ENCODE measurements at regions not wholly inside any gene's neighbourhood (a gene's known extent, or its start where the extent isn't known, plus 50 kb on each side); places are given as distances from the start of the nearest gene placed in this dataset.

- Mint-ChIP-seq H3K4me1 (no peaks in the 10 kb centered on the region), H3K9me3 (peaks cover 11% of the 10 kb centered on the region), H3K27ac (no peak overlapping the region), H3K27me3 (ENCODE audit: insufficient read depth) (no peaks in the 10 kb centered on the region), H3K4me3 (no peak overlapping the region), H3K36me3 (ENCODE audit: low read depth) (no peaks in the 10 kb centered on the region)
- Histone ChIP-seq H3K4me3 (ENCODE audit: low read length) (no peak overlapping the region), H3K36me3 (ENCODE audit: control insufficient read depth, insufficient read depth, low read length) (no peaks in the 10 kb centered on the region), H3K9ac (ENCODE audit: extremely low read depth, low read length, poor library complexity, severe bottlenecking) (no peak overlapping the region), H3K27me3 (ENCODE audit: control insufficient read depth, insufficient read depth, low read length, poor library complexity, severe bottlenecking) (no peaks in the 10 kb centered on the region), H3K4me1 (ENCODE audit: control insufficient read depth, insufficient read depth, low read length) (no peaks in the 10 kb centered on the region), H3K9me3 (ENCODE audit: control insufficient read depth, low read length) (peaks cover 3% of the 10 kb centered on the region), H3K27ac (ENCODE audit: low read depth, low read length) (no peak overlapping the region)
- 92 to 100% methylated on average over 1 to 6 of the region's 6 CpGs for WGBS, 2 experiments (ENCODE audit: insufficient coverage in 1 of 2, insufficient read length in 1 of 2)
- no peak for TF ChIP-seq CTCF (conservative IDR thresholded peaks at IDR 0.05)
- no peak for DNase-seq
These were observed 162.3 kb upstream of the SMIM31 start for GRCh38 chr4:164591666-164592065.

GRCh38 chr4:164595751-164596150 is 158.2 kb upstream of the SMIM31 start:
- Histone ChIP-seq H3K27ac (ENCODE audit: low read depth, low read length) (no peak overlapping the region), H3K27me3 (ENCODE audit: control insufficient read depth, insufficient read depth, low read length, poor library complexity, severe bottlenecking) (no peaks in the 10 kb centered on the region), H3K9me3 (ENCODE audit: control insufficient read depth, low read length) (no peaks in the 10 kb centered on the region), H3K9ac (ENCODE audit: extremely low read depth, low read length, poor library complexity, severe bottlenecking) (no peak overlapping the region), H3K4me1 (ENCODE audit: control insufficient read depth, insufficient read depth, low read length) (no peaks in the 10 kb centered on the region), H3K36me3 (ENCODE audit: control insufficient read depth, insufficient read depth, low read length) (no peaks in the 10 kb centered on the region), H3K4me3 (ENCODE audit: low read length) (no peak overlapping the region)
- H3K27me3 Mint-ChIP-seq (ENCODE audit: insufficient read depth), result no peaks in the 10 kb centered on the region
- H3K4me3 Mint-ChIP-seq, result no peak overlapping the region
- no peak for DNase-seq
- no peaks in the 10 kb centered on the region for H3K4me1 Mint-ChIP-seq
- H3K9me3 Mint-ChIP-seq, result no peaks in the 10 kb centered on the region
- no peak overlapping the region for H3K27ac Mint-ChIP-seq
- TF ChIP-seq CTCF (conservative IDR thresholded peaks at IDR 0.05), result no peak
- 86 to 95% methylated on average over 3 to 4 of the region's 4 CpGs for WGBS, 2 experiments (ENCODE audit: insufficient coverage in 1 of 2, insufficient read length in 1 of 2)
- no peaks in the 10 kb centered on the region for H3K36me3 Mint-ChIP-seq (ENCODE audit: low read depth)

GRCh38 chr4:164596318-164596878 is 157.5 kb upstream of the SMIM31 start:
- H3K27ac ChIP-seq (ENCODE audit: low read depth, low read length), result no peak overlapping the region
- WGBS, 2 experiments (ENCODE audit: insufficient coverage in 1 of 2, insufficient read length in 1 of 2), result 95 to 96% methylated on average over 11 to 17 of the region's 17 CpGs
- H3K4me1 ChIP-seq (ENCODE audit: control insufficient read depth, insufficient read depth, low read length), result no peaks in the 10 kb centered on the region
- H3K36me3 ChIP-seq (ENCODE audit: control insufficient read depth, insufficient read depth, low read length), result no peaks in the 10 kb centered on the region
- Mint-ChIP-seq H3K27ac (no peak overlapping the region), H3K4me1 (no peaks in the 10 kb centered on the region), H3K27me3 (ENCODE audit: insufficient read depth) (no peaks in the 10 kb centered on the region), H3K9me3 (peaks cover 3% of the 10 kb centered on the region), H3K36me3 (ENCODE audit: low read depth) (no peaks in the 10 kb centered on the region), H3K4me3 (no peak overlapping the region)
- no peak for DNase-seq
- no peak overlapping the region for H3K9ac ChIP-seq (ENCODE audit: extremely low read depth, low read length, poor library complexity, severe bottlenecking)
- H3K9me3 ChIP-seq (ENCODE audit: control insufficient read depth, low read length), result peaks cover 3% of the 10 kb centered on the region
- no peaks in the 10 kb centered on the region for H3K27me3 ChIP-seq (ENCODE audit: control insufficient read depth, insufficient read depth, low read length, poor library complexity, severe bottlenecking)
- no peak overlapping the region for H3K4me3 ChIP-seq (ENCODE audit: low read length)
- no peak for TF ChIP-seq CTCF (conservative IDR thresholded peaks at IDR 0.05)
